Fibroblast of lung (primary cell): ENCODE measurements at regions not wholly inside any gene's neighbourhood (a gene's known extent, or its start where the extent isn't known, plus 50 kb on each side); places are given as distances from the start of the nearest gene placed in this dataset.
"Not testable (repeated sequence)": the region's sequence is repeated elsewhere in the genome, so short reads cannot be mapped to it uniquely, and the experiment has no call there.

Source experiments
- EZH2 ChIP-seq: IDR thresholded peaks from 2 replicates; pipeline ENCODE4 v1.5.1; 2012; ENCODE audit warnings: low read length, control low read depth, mild to moderate bottlenecking; ENCODE audit errors: missing control alignments
- TF ChIP-seq, protein P1 (sequence below), 2 donors: IDR thresholded peaks in 1 of 2; conservative IDR thresholded peaks in 1 of 2; 1 replicate in 1 of 2; 2 replicates in 1 of 2; pipeline ENCODE4 v1.5.1; 2011 to 2012; ENCODE audit warnings: low read length in 2 of 2, control low read depth in 1 of 2, inconsistent platforms in 1 of 2, low read depth in 1 of 2, mild to moderate bottlenecking in 1 of 2

DNA sequence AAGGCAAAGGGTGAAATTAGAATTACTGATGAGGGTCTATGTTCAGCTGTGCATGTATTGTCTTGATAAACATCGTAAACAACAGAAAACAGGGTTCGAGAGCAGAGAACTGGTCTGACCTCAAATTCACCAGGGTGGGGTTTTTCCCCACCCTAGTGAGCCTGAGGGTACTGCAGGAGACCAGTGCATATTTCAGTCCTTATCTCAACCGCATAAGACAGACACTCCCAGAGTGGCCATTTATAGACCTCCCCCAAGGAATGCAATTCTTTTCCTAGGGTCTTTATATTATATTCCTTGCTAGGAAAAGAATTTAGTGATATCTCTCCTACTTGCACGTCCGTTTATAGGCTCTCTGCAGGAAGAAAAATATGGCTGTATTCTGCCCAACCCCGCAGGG, 257.0 kb upstream of the OSR1 start:
- TF ChIP-seq, protein P1, sequence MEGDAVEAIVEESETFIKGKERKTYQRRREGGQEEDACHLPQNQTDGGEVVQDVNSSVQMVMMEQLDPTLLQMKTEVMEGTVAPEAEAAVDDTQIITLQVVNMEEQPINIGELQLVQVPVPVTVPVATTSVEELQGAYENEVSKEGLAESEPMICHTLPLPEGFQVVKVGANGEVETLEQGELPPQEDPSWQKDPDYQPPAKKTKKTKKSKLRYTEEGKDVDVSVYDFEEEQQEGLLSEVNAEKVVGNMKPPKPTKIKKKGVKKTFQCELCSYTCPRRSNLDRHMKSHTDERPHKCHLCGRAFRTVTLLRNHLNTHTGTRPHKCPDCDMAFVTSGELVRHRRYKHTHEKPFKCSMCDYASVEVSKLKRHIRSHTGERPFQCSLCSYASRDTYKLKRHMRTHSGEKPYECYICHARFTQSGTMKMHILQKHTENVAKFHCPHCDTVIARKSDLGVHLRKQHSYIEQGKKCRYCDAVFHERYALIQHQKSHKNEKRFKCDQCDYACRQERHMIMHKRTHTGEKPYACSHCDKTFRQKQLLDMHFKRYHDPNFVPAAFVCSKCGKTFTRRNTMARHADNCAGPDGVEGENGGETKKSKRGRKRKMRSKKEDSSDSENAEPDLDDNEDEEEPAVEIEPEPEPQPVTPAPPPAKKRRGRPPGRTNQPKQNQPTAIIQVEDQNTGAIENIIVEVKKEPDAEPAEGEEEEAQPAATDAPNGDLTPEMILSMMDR (conservative IDR thresholded peaks at IDR 0.05 in 1 of 2, IDR thresholded peaks at IDR 0.05 in 1 of 2; ENCODE audit: low read depth in 1 of 2, low read length in 2 of 2): not testable (repeated sequence)
- not testable (repeated sequence) for TF ChIP-seq EZH2
